HCT116 (cell line): ENCODE measurements at regions not wholly inside any gene's neighbourhood (a gene's known extent, or its start where the extent isn't known, plus 50 kb on each side); places are given as distances from the start of the nearest gene placed in this dataset.

Experiments used
- ATAC-seq: fragments of 200-7000 bp; cut with Tn5 transposase; 2 replicates; pipeline ENCODE4 v1.9.1; 2020; ENCODE audit warnings: mild to moderate bottlenecking, moderate library complexity
- BruUV-seq: library from RNA; stranded (reverse); fragments of 400-500 nt; replicated peaks from 2 replicates; lab custom pipeline; 2021; lab: Mats Ljungman, UMichigan
- CTCF ChIA-PET: fragments of 300-600 bp; sonication (Branson Sonifier 250); formaldehyde crosslinking; loops from one replicate; lab custom pipeline; 2021; ENCODE audit warnings: antibody characterized with exemption; lab: Charles Lee
- POLR2A ChIA-PET: fragments of 300-600, 350-600 bp; sonication (Branson Sonifier 250); formaldehyde crosslinking; loops from one replicate; lab custom pipeline; 2021; ENCODE audit warnings: antibody characterized with exemption; lab: Charles Lee
- RAD21 ChIA-PET, 2 experiments: fragments of 300-600 bp; sonication (Branson Sonifier 250); formaldehyde crosslinking; loops; one replicate each; lab custom pipeline; 2023; ENCODE audit warnings: low total read pairs in 2 of 2; ENCODE audit not compliant: uncharacterized antibody in 2 of 2, unreplicated experiment in 2 of 2, low non-redundant PET in 1 of 2; lab: Charles Lee
- DNase-seq: peaks from one replicate; pipeline ENCODE4 v3.0.0-alpha.2; 2010; ENCODE audit warnings: low read depth, low spot score
- H2AFZ ChIP-seq: fragments of 200-600 bp; shearing (Covaris generic), sonication (generic); 2 replicates; pipeline ENCODE4 v1.6.1; 2017; ENCODE audit warnings: low read depth, mixed run types, mixed read lengths, antibody characterized with exemption, low read length; ENCODE audit not compliant: poor library complexity, severe bottlenecking
- H3K27ac ChIP-seq: 2 replicates; pipeline ENCODE4 v1.5.1; 2012; ENCODE audit warnings: low read depth, low read length
- H3K27me3 ChIP-seq: fragments of 200-600 bp; sonication (generic); 2 replicates; pipeline ENCODE4 v1.6.1; 2016; ENCODE audit warnings: mixed run types, low read length, mixed read lengths; ENCODE audit not compliant: insufficient read depth
- H3K36me3 ChIP-seq, 2 experiments: fragments of 200-500 bp in 1 of 2; fragments of 200-600 bp in 1 of 2; sonication (Bioruptor generic) in 1 of 2; sonication (generic) in 1 of 2; 2 replicates each; pipeline versions ENCODE4 v1.5.1 to v1.6.1; 2014 to 2016; ENCODE audit warnings: low read length in 2 of 2, inconsistent platforms in 1 of 2, mixed read lengths in 1 of 2, mixed run types in 1 of 2; ENCODE audit not compliant: insufficient read depth in 2 of 2, control insufficient read depth in 1 of 2
- H3K4me1 ChIP-seq, 2 experiments: fragments of 200-600 bp in 1 of 2; sonication (generic) in 1 of 2; 2 replicates each; pipeline versions ENCODE4 v1.5.1 to v1.6.1; 2012 to 2017; ENCODE audit warnings: low read length in 2 of 2, inconsistent platforms in 1 of 2, mild to moderate bottlenecking in 1 of 2, mixed read lengths in 1 of 2, mixed run types in 1 of 2, moderate library complexity in 1 of 2; ENCODE audit not compliant: insufficient read depth in 2 of 2, control insufficient read depth in 1 of 2
- H3K4me2 ChIP-seq: fragments of 200-600 bp; sonication (generic); 2 replicates; pipeline ENCODE4 v1.6.1; 2017; ENCODE audit warnings: mixed run types, low read length, mixed read lengths
- H3K4me3 ChIP-seq, 2 experiments: fragments of 200-600 bp in 1 of 2; sonication (generic) in 1 of 2; replicated peaks in 1 of 2; 2 replicates each; pipeline ENCODE4 v1.5.1; 2011 to 2016; ENCODE audit warnings: low read length in 2 of 2, control low read depth in 1 of 2, low read depth in 1 of 2, mild to moderate bottlenecking in 1 of 2, mixed read lengths in 1 of 2, mixed run types in 1 of 2
- H3K79me2 ChIP-seq: fragments of 200-600 bp; sonication (generic); 2 replicates; pipeline ENCODE4 v1.6.1; 2017; ENCODE audit warnings: mild to moderate bottlenecking, mixed run types, low read length, moderate library complexity, mixed read lengths; ENCODE audit not compliant: insufficient read depth
- H3K9ac ChIP-seq: fragments of 200-600 bp; sonication (generic); 2 replicates; pipeline ENCODE4 v1.6.1; 2016; ENCODE audit warnings: low read length, mixed read lengths
- H3K9me2 ChIP-seq: fragments of 200-600 bp; sonication (generic), shearing (Covaris generic); 2 replicates; pipeline ENCODE4 v1.6.1; 2017; ENCODE audit warnings: mixed run types, mild to moderate bottlenecking, moderate library complexity; ENCODE audit not compliant: insufficient read depth
- H3K9me3 ChIP-seq, 2 experiments: fragments of 200-500 bp in 1 of 2; fragments of 200-600 bp in 1 of 2; sonication (Bioruptor generic) in 1 of 2; sonication (generic) in 1 of 2; 2 replicates each; pipeline ENCODE4 v1.6.1; 2014 to 2017; ENCODE audit warnings: low read length in 2 of 2, mixed read lengths in 2 of 2, inconsistent platforms in 1 of 2, low read depth in 1 of 2, mild to moderate bottlenecking in 1 of 2, mixed run types in 1 of 2, moderate library complexity in 1 of 2; ENCODE audit not compliant: control insufficient read depth in 1 of 2, insufficient read depth in 1 of 2
- H4K20me1 ChIP-seq: fragments of 200-600 bp; sonication (generic), shearing (Covaris generic); 2 replicates; pipeline ENCODE4 v1.6.1; 2017; ENCODE audit warnings: mixed run types, mild to moderate bottlenecking, moderate library complexity; ENCODE audit not compliant: insufficient read depth
- CBX3 ChIP-seq: IDR thresholded peaks from 2 replicates; pipeline ENCODE4 v1.6.1; 2012; ENCODE audit warnings: low read depth
- CEBPB ChIP-seq: IDR thresholded peaks from 2 replicates; pipeline ENCODE4 v1.6.1; 2012; ENCODE audit warnings: low read depth
- EGR1 ChIP-seq: IDR thresholded peaks from 2 replicates; pipeline ENCODE4 v1.6.1; 2012; ENCODE audit warnings: low read depth
- ELF1 ChIP-seq: IDR thresholded peaks from 2 replicates; pipeline ENCODE4 v1.6.1; 2012; ENCODE audit warnings: low read depth, borderline replicate concordance
- EZH2 ChIP-seq: fragments of 200-600 bp; sonication (generic); IDR thresholded peaks from 2 replicates; pipeline ENCODE4 v1.6.1; 2017; ENCODE audit warnings: antibody characterized with exemption, mixed run types
- EZH2phosphoT487 ChIP-seq: fragments of 200-600 bp; IDR thresholded peaks from 2 replicates; pipeline ENCODE4 v1.6.1; 2018; ENCODE audit warnings: antibody characterized with exemption, borderline replicate concordance
- FOSL1 ChIP-seq: IDR thresholded peaks from 2 replicates; pipeline ENCODE4 v1.6.1; 2012; ENCODE audit warnings: low read depth
- JUND ChIP-seq: IDR thresholded peaks from 2 replicates; pipeline ENCODE4 v1.6.1; 2012
- POLR2A ChIP-seq: IDR thresholded peaks from 2 replicates; pipeline ENCODE4 v1.7.0; 2011; ENCODE audit warnings: borderline replicate concordance; ENCODE audit not compliant: insufficient read depth, insufficient read length; ENCODE audit errors: extremely low read depth
- RAD21 ChIP-seq: IDR thresholded peaks from 2 replicates; pipeline ENCODE4 v1.6.1; 2012; ENCODE audit warnings: low read depth, mild to moderate bottlenecking
- SIN3A ChIP-seq: IDR thresholded peaks from 2 replicates; pipeline ENCODE4 v1.6.1; 2012; ENCODE audit warnings: low read depth
- SP1 ChIP-seq: IDR thresholded peaks from 2 replicates; pipeline ENCODE4 v1.6.1; 2012; ENCODE audit warnings: low read depth
- SRF ChIP-seq: IDR thresholded peaks from 2 replicates; pipeline ENCODE4 v1.6.1; 2012; ENCODE audit warnings: low read depth
- TCF7L2 ChIP-seq: IDR thresholded peaks from 2 replicates; pipeline ENCODE4 v1.7.0; 2011; ENCODE audit warnings: borderline replicate concordance, inconsistent platforms; ENCODE audit not compliant: insufficient read depth, insufficient read length; ENCODE audit errors: extremely low read depth
- ZFX ChIP-seq: fragments of 450-650 bp; IDR thresholded peaks from 2 replicates; pipeline ENCODE4 v1.6.1; 2017
- intact Hi-C: fragments of 100-400 bp; cut with micrococcal nuclease; formaldehyde crosslinking; loops from 2 replicates; pipeline ENCODE4 v1.10.0; 2022
- TF ChIP-seq, protein P1 (sequence below): IDR thresholded peaks from 2 replicates; pipeline ENCODE4 v1.6.1; 2011; ENCODE audit warnings: mild to moderate bottlenecking, low read length, moderate library complexity; ENCODE audit not compliant: insufficient replicate concordance; ENCODE audit errors: extremely low read depth
- TF ChIP-seq, protein P2 (sequence below): IDR thresholded peaks from 2 replicates; pipeline ENCODE4 v1.6.1; 2012; ENCODE audit warnings: low read depth
- TF ChIP-seq, protein P3 (sequence below): IDR thresholded peaks from 2 replicates; pipeline ENCODE4 v1.6.1; 2012
- TF ChIP-seq, protein P4 (sequence below), 3 experiments: fragments of 200-600 bp in 1 of 3; sonication (generic) in 1 of 3; IDR thresholded peaks in 2 of 3; conservative IDR thresholded peaks in 1 of 3; 2 replicates each; pipeline ENCODE4 v1.5.1; 2012 to 2017; ENCODE audit warnings: low read depth in 2 of 3, low read length in 2 of 3, antibody characterized with exemption in 1 of 3, borderline replicate concordance in 1 of 3, control low read depth in 1 of 3, mild to moderate bottlenecking in 1 of 3, mixed read lengths in 1 of 3, mixed run types in 1 of 3, moderate library complexity in 1 of 3; ENCODE audit not compliant: insufficient read depth in 1 of 3
- TF ChIP-seq, protein P5 (sequence below): IDR thresholded peaks from 2 replicates; pipeline ENCODE4 v1.6.1; 2012

DNA sequence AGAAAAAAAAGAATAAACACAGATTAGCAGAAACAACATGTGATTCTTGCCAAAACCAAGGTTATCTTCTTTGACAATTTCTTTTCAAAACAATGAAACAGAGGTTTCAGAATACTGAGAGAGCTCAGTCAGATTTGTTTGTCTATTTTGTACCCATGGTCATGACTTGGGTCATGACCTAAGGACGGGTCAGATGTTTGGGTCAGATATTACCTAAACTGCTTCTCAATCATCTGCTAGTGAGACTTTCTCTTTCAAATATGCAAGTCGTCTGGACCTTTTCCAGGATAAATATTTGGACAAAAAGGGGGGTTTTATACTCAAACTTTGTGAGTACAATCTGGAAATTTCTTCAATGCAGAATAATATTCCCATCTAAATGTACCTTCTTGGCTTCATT, 148.3 kb upstream of the USP38 start (continued):
- TF ChIP-seq, protein P1, sequence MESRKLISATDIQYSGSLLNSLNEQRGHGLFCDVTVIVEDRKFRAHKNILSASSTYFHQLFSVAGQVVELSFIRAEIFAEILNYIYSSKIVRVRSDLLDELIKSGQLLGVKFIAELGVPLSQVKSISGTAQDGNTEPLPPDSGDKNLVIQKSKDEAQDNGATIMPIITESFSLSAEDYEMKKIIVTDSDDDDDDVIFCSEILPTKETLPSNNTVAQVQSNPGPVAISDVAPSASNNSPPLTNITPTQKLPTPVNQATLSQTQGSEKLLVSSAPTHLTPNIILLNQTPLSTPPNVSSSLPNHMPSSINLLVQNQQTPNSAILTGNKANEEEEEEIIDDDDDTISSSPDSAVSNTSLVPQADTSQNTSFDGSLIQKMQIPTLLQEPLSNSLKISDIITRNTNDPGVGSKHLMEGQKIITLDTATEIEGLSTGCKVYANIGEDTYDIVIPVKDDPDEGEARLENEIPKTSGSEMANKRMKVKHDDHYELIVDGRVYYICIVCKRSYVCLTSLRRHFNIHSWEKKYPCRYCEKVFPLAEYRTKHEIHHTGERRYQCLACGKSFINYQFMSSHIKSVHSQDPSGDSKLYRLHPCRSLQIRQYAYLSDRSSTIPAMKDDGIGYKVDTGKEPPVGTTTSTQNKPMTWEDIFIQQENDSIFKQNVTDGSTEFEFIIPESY = no peak
- no peak for TF ChIP-seq EGR1
- TF ChIP-seq CEBPB = no peak
- TF ChIP-seq SRF = no peak
- no peak for TF ChIP-seq EZH2

DNA sequence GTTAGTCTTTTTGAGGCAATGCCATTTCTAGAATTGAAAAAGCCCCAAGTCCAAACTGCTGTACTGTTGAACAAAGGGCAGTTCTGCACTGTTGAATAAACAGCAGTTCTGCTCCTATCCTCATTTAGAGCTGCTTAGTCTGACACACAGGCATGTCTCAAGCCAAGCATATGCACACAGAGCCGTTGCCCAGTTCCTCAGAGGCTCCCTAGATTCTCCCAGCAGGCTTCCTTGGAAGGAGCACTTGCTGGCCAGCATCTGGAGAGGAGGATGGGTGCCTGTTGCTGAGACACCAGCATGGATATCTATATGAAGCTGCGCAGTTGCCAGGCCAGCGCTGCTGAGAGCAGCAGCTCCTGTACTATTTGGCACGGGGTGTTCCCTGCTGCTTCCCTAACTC, 138.3 kb upstream of the USP38 start:
- Histone ChIP-seq H3K27me3 (no peaks in the 10 kb centered on the region), H3K9me3 (no peaks in the 10 kb centered on the region), H3K4me3 (no peak overlapping the region), H3K9me2 (no peaks in the 10 kb centered on the region), H3K79me2 (no peaks in the 10 kb centered on the region), H3K4me1 (no peaks in the 10 kb centered on the region), H3K4me2 (no peak overlapping the region), H3K9ac (no peak overlapping the region), H3K27ac (no peak overlapping the region), H3K36me3 (no peaks in the 10 kb centered on the region), H2AFZ (no peak overlapping the region), H4K20me1 (no peaks in the 10 kb centered on the region)
- RAD21 ChIA-PET = no interaction called here
- no peak for ATAC-seq
- CTCF ChIA-PET = no interaction called here
- no TSS peak for BruUV-seq
- DNase-seq = no peak
- POLR2A ChIA-PET = no interaction called here
- intact Hi-C loops = no loop called here
- TF ChIP-seq SRF = no peak
- TF ChIP-seq, protein P2, sequence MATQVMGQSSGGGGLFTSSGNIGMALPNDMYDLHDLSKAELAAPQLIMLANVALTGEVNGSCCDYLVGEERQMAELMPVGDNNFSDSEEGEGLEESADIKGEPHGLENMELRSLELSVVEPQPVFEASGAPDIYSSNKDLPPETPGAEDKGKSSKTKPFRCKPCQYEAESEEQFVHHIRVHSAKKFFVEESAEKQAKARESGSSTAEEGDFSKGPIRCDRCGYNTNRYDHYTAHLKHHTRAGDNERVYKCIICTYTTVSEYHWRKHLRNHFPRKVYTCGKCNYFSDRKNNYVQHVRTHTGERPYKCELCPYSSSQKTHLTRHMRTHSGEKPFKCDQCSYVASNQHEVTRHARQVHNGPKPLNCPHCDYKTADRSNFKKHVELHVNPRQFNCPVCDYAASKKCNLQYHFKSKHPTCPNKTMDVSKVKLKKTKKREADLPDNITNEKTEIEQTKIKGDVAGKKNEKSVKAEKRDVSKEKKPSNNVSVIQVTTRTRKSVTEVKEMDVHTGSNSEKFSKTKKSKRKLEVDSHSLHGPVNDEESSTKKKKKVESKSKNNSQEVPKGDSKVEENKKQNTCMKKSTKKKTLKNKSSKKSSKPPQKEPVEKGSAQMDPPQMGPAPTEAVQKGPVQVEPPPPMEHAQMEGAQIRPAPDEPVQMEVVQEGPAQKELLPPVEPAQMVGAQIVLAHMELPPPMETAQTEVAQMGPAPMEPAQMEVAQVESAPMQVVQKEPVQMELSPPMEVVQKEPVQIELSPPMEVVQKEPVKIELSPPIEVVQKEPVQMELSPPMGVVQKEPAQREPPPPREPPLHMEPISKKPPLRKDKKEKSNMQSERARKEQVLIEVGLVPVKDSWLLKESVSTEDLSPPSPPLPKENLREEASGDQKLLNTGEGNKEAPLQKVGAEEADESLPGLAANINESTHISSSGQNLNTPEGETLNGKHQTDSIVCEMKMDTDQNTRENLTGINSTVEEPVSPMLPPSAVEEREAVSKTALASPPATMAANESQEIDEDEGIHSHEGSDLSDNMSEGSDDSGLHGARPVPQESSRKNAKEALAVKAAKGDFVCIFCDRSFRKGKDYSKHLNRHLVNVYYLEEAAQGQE = no peak
- no peak for TF ChIP-seq POLR2A
- TF ChIP-seq SIN3A = no peak
- TF ChIP-seq EZH2 = no peak
- no peak for TF ChIP-seq RAD21
- TF ChIP-seq, protein P3, sequence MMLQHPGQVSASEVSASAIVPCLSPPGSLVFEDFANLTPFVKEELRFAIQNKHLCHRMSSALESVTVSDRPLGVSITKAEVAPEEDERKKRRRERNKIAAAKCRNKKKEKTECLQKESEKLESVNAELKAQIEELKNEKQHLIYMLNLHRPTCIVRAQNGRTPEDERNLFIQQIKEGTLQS = no peak
- TF ChIP-seq ELF1 = no peak
- no peak for TF ChIP-seq JUND
- TF ChIP-seq ZFX = no peak
- TF ChIP-seq EGR1 = no peak
- TF ChIP-seq, protein P4, sequence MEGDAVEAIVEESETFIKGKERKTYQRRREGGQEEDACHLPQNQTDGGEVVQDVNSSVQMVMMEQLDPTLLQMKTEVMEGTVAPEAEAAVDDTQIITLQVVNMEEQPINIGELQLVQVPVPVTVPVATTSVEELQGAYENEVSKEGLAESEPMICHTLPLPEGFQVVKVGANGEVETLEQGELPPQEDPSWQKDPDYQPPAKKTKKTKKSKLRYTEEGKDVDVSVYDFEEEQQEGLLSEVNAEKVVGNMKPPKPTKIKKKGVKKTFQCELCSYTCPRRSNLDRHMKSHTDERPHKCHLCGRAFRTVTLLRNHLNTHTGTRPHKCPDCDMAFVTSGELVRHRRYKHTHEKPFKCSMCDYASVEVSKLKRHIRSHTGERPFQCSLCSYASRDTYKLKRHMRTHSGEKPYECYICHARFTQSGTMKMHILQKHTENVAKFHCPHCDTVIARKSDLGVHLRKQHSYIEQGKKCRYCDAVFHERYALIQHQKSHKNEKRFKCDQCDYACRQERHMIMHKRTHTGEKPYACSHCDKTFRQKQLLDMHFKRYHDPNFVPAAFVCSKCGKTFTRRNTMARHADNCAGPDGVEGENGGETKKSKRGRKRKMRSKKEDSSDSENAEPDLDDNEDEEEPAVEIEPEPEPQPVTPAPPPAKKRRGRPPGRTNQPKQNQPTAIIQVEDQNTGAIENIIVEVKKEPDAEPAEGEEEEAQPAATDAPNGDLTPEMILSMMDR (IDR thresholded peaks at IDR 0.05 in 2 of 3, conservative IDR thresholded peaks at IDR 0.05 in 1 of 3; ENCODE audit: borderline replicate concordance in 1 of 3, insufficient read depth in 1 of 3, low read depth in 2 of 3, low read length in 2 of 3) = no peak
- no peak for TF ChIP-seq SP1
- no peak for TF ChIP-seq FOSL1
- TF ChIP-seq, protein P5, sequence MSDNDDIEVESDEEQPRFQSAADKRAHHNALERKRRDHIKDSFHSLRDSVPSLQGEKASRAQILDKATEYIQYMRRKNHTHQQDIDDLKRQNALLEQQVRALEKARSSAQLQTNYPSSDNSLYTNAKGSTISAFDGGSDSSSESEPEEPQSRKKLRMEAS = no peak
- no peak for TF ChIP-seq TCF7L2
- no peak for TF ChIP-seq CEBPB
- no peak for TF ChIP-seq CBX3
- TF ChIP-seq EZH2phosphoT487 = no peak
